ENCODE measurements at regions not wholly inside any gene's neighbourhood (a gene's known extent, or its start where the extent isn't known, plus 50 kb on each side); places are given as distances from the start of the nearest gene placed in this dataset.
"Not testable (repeated sequence)": the region's sequence is repeated elsewhere in the genome, so short reads cannot be mapped to it uniquely, and the experiment has no call there.

DNA sequence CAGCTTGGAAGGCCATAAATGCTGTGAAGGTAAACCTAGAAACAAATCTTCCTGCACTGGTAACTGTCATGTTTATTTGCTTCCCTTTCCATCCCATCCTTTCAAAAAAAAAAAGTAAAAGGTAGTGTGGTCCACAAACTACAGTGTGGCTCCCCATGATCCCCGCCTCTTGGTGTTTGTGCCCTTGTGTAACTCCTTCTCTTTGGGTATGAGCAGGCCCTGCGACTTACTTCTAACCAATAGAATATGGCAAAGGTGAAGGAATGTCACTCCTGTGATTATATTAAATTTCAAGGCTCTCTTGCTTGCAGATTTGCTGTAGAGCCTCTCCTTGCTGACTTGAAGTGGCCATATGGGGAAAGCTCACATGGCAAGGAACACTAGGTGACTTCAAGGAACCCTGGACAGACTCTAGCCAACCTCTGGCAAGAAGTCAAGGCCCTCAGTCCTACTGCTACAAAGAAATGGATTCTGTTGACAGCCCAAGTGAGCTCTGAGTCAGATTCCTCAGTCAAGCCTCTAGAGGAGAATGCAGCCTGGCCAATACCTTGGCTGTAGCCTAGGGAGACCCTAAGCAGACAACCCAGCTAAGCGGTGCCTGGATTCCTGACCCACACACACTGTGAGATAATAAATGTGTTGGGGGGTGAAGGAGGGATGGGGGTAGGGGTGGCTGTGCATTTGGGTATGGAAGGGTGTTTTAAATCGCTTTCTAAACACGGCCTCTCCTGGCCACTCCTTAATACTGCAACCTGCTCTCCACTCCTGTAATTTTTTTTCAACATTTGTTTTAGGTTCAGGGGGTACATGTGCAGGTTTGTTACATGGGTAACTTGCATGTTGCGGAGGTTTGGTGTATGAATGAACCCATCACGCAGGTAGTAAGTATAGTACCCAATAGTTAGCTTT lies 115.0 kb upstream of the NBPF9 start:
- not testable (repeated sequence) for TF ChIP-seq POLR2A, POLR2AphosphoS5 (IDR thresholded peaks at IDR 0.05)
- TF ChIP-seq, protein P1, sequence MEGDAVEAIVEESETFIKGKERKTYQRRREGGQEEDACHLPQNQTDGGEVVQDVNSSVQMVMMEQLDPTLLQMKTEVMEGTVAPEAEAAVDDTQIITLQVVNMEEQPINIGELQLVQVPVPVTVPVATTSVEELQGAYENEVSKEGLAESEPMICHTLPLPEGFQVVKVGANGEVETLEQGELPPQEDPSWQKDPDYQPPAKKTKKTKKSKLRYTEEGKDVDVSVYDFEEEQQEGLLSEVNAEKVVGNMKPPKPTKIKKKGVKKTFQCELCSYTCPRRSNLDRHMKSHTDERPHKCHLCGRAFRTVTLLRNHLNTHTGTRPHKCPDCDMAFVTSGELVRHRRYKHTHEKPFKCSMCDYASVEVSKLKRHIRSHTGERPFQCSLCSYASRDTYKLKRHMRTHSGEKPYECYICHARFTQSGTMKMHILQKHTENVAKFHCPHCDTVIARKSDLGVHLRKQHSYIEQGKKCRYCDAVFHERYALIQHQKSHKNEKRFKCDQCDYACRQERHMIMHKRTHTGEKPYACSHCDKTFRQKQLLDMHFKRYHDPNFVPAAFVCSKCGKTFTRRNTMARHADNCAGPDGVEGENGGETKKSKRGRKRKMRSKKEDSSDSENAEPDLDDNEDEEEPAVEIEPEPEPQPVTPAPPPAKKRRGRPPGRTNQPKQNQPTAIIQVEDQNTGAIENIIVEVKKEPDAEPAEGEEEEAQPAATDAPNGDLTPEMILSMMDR (IDR thresholded peaks at IDR 0.05): not testable (repeated sequence)

All from suprapubic skin (tissue), 4 donors.